ENCODE measurements at regions not wholly inside any gene's neighbourhood (a gene's known extent, or its start where the extent isn't known, plus 50 kb on each side); places are given as distances from the start of the nearest gene placed in this dataset.

DNA sequence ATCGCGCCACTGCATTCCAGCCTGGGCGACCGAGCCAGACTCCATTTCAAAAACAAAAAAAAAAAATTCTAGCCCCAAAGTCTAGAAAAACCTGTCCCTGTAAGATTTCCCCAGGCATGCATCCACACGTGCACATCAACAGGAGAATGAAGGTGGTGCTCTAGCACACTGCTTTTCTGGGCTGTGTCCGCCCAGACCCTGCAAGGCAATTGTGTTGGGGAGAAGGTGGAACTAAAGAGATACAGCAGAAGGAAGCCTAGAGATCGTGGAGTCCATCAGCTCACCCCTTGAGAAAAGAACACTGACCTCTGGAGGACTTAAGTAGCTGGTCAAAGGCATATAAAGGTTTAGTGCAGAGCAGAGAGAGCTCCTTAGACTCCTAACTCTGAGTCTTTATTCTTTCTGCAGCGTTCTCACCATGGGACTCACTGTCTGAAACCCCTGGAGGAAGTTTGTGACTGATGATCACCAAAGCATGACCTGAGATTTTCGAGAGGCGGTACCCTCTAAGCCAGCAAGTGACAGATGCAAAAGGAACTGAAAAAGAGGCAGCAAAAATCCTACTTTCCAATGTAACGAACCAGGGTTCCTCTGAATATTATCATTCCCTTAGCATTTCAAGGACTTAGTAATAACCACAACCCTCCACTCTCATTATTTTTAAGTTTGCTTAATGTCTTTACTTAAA is 179.8 kb downstream of the MEX3B start:
- H3K4me1 ChIP-seq (ENCODE audit: control insufficient read depth, insufficient read depth, low read length), result peaks cover 5% of the 10 kb centered on the region; the same call in 1 of the 2 replicates
- no peak overlapping the region for H3K9ac ChIP-seq (ENCODE audit: low read length)
- H3K9me3 ChIP-seq (ENCODE audit: control insufficient read depth, insufficient read depth, low read depth, low read length), result no peaks in the 10 kb centered on the region; the same call in 1 of the 2 replicates
- no peak overlapping the region for H3K4me3 ChIP-seq (ENCODE audit: low read depth, low read length)
- H3K27me3 ChIP-seq (ENCODE audit: control insufficient read depth, insufficient read depth, low read length), result no peaks in the 10 kb centered on the region
- 0 out of 2 replicates have a peak, but pooled peaks cover 8% of the 10 kb centered on the region for H3K36me3 ChIP-seq (ENCODE audit: control insufficient read depth, insufficient read depth, low read length)
- H3K27ac ChIP-seq (ENCODE audit: low read depth, low read length), result no peak overlapping the region

- Histone ChIP-seq H3K27ac (ENCODE audit: low read depth, low read length) (no peak overlapping the region), H3K4me3 (ENCODE audit: low read depth, low read length) (no peak overlapping the region), H3K36me3 (ENCODE audit: control insufficient read depth, insufficient read depth, low read length) (peaks cover 18% of the 10 kb centered on the region; the same call in 1 of the 2 replicates), H3K9me3 (ENCODE audit: control insufficient read depth, insufficient read depth, low read depth, low read length) (no peaks in the 10 kb centered on the region; the same call in 1 of the 2 replicates), H3K9ac (ENCODE audit: low read length) (no peak overlapping the region), H3K4me1 (ENCODE audit: control insufficient read depth, insufficient read depth, low read length) (no peaks in the 10 kb centered on the region), H3K27me3 (ENCODE audit: control insufficient read depth, insufficient read depth, low read length) (no peaks in the 10 kb centered on the region)
These were observed 182.7 kb downstream of the MEX3B start for GRCh38 chr15:81863162-81863561.

- Histone ChIP-seq H3K4me1 (ENCODE audit: control insufficient read depth, insufficient read depth, low read length) (no peaks in the 10 kb centered on the region), H3K36me3 (ENCODE audit: control insufficient read depth, insufficient read depth, low read length) (peaks cover 12% of the 10 kb centered on the region; the same call in 1 of the 2 replicates), H3K9ac (ENCODE audit: low read length) (no peak overlapping the region), H3K27me3 (ENCODE audit: control insufficient read depth, insufficient read depth, low read length) (no peaks in the 10 kb centered on the region), H3K4me3 (ENCODE audit: low read depth, low read length) (no peak overlapping the region), H3K27ac (ENCODE audit: low read depth, low read length) (no peak overlapping the region), H3K9me3 (ENCODE audit: control insufficient read depth, insufficient read depth, low read depth, low read length) (no peaks in the 10 kb centered on the region)
These were observed 185.9 kb downstream of the MEX3B start for GRCh38 chr15:81859737-81860516.

DNA sequence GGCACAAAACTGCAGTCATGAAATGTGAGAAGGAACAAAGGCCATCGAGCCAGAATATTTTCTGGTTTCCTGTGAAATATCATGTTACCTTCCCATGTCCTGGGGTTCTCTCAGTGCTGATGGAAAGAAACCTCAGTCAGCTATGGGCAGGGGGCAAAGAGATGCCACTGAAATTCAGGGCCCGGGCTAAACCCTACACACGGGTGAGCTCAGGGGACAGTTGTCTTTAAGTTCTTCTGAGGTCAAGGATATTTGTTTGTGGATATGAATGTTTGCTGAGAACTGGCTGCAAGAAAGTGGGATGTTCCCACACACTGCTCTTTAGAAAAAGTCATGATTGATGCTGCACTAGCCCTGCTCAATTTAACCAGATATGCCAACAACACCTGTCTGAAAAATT is 187.2 kb downstream of the MEX3B start:
- no peaks in the 10 kb centered on the region for H3K4me1 ChIP-seq (ENCODE audit: control insufficient read depth, insufficient read depth, low read length)
- no peaks in the 10 kb centered on the region for H3K27me3 ChIP-seq (ENCODE audit: control insufficient read depth, insufficient read depth, low read length)
- peaks cover 12% of the 10 kb centered on the region; the same call in 1 of the 2 replicates for H3K36me3 ChIP-seq (ENCODE audit: control insufficient read depth, insufficient read depth, low read length)
- no peak overlapping the region for H3K27ac ChIP-seq (ENCODE audit: low read depth, low read length)
- no peaks in the 10 kb centered on the region for H3K9me3 ChIP-seq (ENCODE audit: control insufficient read depth, insufficient read depth, low read depth, low read length)
- H3K9ac ChIP-seq (ENCODE audit: low read length), result no peak overlapping the region
- H3K4me3 ChIP-seq (ENCODE audit: low read depth, low read length), result no peak overlapping the region

DNA sequence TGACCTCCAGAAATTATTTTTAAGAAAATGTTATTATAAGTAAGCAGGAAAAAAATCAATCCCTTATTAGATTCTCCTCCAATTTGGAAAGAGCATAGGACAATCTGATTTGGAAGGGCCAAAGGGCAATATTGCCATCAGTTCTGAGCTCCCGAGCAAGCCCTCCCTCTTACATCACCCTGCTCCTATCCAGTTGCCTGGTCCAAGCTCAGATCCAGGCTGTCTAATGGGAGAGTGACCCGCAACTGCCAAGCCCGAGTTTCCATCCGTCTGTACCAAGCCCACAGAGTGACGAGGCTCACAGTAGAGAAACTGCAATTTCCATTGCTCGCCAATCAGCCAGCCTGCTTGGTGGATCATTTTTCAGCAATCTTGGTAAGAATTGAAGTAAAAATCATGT is 187.7 kb downstream of the MEX3B start:
- H3K27ac ChIP-seq (ENCODE audit: low read depth, low read length), result no peak overlapping the region
- H3K27me3 ChIP-seq (ENCODE audit: control insufficient read depth, insufficient read depth, low read length), result no peaks in the 10 kb centered on the region
- no peaks in the 10 kb centered on the region for H3K4me1 ChIP-seq (ENCODE audit: control insufficient read depth, insufficient read depth, low read length)
- H3K36me3 ChIP-seq (ENCODE audit: control insufficient read depth, insufficient read depth, low read length), result peaks cover 12% of the 10 kb centered on the region; the same call in 1 of the 2 replicates
- H3K4me3 ChIP-seq (ENCODE audit: low read depth, low read length), result no peak overlapping the region
- no peaks in the 10 kb centered on the region for H3K9me3 ChIP-seq (ENCODE audit: control insufficient read depth, insufficient read depth, low read depth, low read length)
- no peak overlapping the region for H3K9ac ChIP-seq (ENCODE audit: low read length)

GRCh38 chr15:81856634-81857026 is 189.2 kb downstream of the MEX3B start:
- peaks cover 12% of the 10 kb centered on the region; the same call in 1 of the 2 replicates for H3K36me3 ChIP-seq (ENCODE audit: control insufficient read depth, insufficient read depth, low read length)
- no peaks in the 10 kb centered on the region for H3K4me1 ChIP-seq (ENCODE audit: control insufficient read depth, insufficient read depth, low read length)
- no peaks in the 10 kb centered on the region for H3K27me3 ChIP-seq (ENCODE audit: control insufficient read depth, insufficient read depth, low read length)
- H3K9ac ChIP-seq (ENCODE audit: low read length), result no peak overlapping the region
- H3K4me3 ChIP-seq (ENCODE audit: low read depth, low read length), result no peak overlapping the region
- no peaks in the 10 kb centered on the region for H3K9me3 ChIP-seq (ENCODE audit: control insufficient read depth, insufficient read depth, low read depth, low read length)
- no peak overlapping the region for H3K27ac ChIP-seq (ENCODE audit: low read depth, low read length)

DNA sequence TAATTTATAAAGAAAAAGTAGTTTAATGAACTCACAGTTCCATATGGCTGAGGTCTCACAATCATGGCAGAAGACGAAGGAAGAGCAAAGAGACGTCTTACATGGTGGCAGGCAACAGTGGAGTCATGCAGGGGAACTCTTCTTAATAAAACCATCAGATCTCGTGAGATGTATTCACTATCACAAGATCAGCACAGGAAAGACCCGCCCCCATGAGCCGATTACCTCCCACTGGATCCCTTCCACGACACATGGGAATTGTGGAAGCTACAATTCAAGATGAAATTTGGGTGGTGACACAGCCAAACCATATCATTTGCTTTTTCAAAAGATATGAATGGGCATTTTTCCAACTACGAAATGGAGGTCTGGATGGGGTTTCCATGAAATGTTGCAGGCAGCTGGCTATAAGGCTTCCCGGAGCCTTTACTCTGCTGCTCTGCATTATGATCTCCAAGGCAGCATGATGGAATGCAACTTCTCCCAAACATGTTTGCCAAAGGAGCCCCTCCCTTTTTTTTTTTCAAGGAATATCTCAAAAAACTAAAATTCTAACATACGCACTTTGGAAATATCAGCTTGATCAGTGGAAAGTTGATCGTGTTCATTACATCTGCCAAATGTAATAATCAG is 189.7 kb downstream of the MEX3B start:
- H3K36me3 ChIP-seq (ENCODE audit: control insufficient read depth, insufficient read depth, low read length), result peaks cover 12% of the 10 kb centered on the region; the same call in 1 of the 2 replicates
- no peaks in the 10 kb centered on the region for H3K9me3 ChIP-seq (ENCODE audit: control insufficient read depth, insufficient read depth, low read depth, low read length)
- H3K27ac ChIP-seq (ENCODE audit: low read depth, low read length), result no peak overlapping the region
- H3K27me3 ChIP-seq (ENCODE audit: control insufficient read depth, insufficient read depth, low read length), result no peaks in the 10 kb centered on the region
- no peaks in the 10 kb centered on the region for H3K4me1 ChIP-seq (ENCODE audit: control insufficient read depth, insufficient read depth, low read length)
- H3K4me3 ChIP-seq (ENCODE audit: low read depth, low read length), result no peak overlapping the region
- no peak overlapping the region for H3K9ac ChIP-seq (ENCODE audit: low read length)

DNA sequence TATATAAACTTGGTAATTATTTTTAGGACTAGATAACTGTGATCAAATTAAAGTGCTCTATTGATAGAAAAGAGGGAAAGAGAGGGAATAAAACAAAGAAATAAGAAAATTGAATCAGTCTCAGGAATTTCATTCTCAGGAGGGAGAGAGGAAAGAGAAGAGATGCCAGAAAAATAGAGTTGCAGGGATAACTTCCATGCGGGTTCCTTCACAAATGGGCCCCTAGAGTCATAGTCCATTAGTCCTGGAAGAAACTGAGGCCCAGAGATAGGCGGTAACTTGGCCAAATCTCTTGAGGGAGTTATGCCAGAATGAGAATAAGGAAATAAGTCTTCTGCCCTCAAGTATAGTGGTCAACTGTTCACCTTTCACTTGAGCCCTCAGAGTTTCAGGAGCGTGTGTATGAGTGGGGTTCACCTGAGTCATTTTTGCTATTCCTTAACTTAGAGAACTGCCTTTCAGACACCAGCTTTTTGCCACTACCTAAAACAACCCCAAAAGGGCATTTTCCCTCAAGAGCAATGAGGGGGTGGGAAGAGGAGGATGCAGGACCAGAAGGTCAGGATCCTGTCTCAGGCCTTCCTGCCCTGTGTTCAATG is 192.6 kb downstream of the MEX3B start:
- H3K4me1 ChIP-seq (ENCODE audit: control insufficient read depth, insufficient read depth, low read length), result no peaks in the 10 kb centered on the region

DNA sequence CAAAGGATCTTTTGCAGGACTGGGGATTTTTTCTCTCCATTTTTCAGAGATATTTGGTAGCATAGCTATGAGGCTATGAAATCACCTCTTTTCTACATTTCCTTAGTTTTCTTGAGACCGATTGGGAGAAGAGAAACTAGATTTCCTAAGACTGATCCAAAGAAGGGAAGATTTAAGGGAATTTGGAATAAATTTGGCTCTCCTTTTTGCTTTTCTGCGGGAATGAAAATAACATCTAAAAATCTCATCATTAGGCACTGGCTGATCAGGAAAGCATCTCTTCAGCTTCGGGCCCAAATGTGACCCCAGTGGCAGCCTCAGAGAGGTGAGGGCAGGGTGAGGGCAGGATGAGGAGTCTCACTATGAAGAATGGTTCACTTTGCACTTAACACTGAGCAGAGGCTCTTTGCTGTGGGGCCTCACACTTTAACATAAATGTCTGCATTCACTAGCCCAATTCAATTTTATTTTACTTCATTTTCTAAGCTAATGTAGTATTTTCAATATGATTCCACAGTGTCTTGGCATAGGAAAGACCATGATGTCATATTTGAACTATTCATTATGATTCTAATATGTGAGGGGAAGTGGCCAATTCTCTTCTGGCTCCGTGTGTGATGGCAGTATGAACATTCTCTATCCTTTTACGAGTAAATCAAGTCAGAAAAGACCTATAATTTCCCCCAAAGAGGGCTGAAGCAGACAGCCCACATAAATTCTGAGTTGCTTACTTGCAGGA is 193.2 kb downstream of the MEX3B start:
- Histone ChIP-seq H3K9ac (ENCODE audit: low read length) (no peak overlapping the region), H3K4me3 (ENCODE audit: low read depth, low read length) (no peak overlapping the region), H3K27me3 (ENCODE audit: control insufficient read depth, insufficient read depth, low read length) (no peaks in the 10 kb centered on the region), H3K27ac (ENCODE audit: low read depth, low read length) (no peak overlapping the region), H3K36me3 (ENCODE audit: control insufficient read depth, insufficient read depth, low read length) (peaks cover 2% of the 10 kb centered on the region; the same call in 1 of the 2 replicates), H3K4me1 (ENCODE audit: control insufficient read depth, insufficient read depth, low read length) (no peaks in the 10 kb centered on the region), H3K9me3 (ENCODE audit: control insufficient read depth, insufficient read depth, low read depth, low read length) (no peaks in the 10 kb centered on the region)

More for the DNA sequence above, 192.6 kb downstream of the MEX3B start:
- no peak overlapping the region for H3K4me3 ChIP-seq (ENCODE audit: low read depth, low read length)
- H3K27ac ChIP-seq (ENCODE audit: low read depth, low read length), result no peak overlapping the region
- H3K9me3 ChIP-seq (ENCODE audit: control insufficient read depth, insufficient read depth, low read depth, low read length), result no peaks in the 10 kb centered on the region
- no peaks in the 10 kb centered on the region for H3K27me3 ChIP-seq (ENCODE audit: control insufficient read depth, insufficient read depth, low read length)
- H3K9ac ChIP-seq (ENCODE audit: low read length), result no peak overlapping the region
- peaks cover 2% of the 10 kb centered on the region; the same call in 1 of the 2 replicates for H3K36me3 ChIP-seq (ENCODE audit: control insufficient read depth, insufficient read depth, low read length)

- no peaks in the 10 kb centered on the region for H3K4me1 ChIP-seq (ENCODE audit: control insufficient read depth, insufficient read depth, low read length)
These were observed 194.1 kb downstream of the MEX3B start for GRCh38 chr15:81851757-81852156.

More at GRCh38 chr15:81851757-81852156, 194.1 kb downstream of the MEX3B start:
- Histone ChIP-seq H3K27ac (ENCODE audit: low read depth, low read length) (no peak overlapping the region), H3K4me3 (ENCODE audit: low read depth, low read length) (no peak overlapping the region), H3K9me3 (ENCODE audit: control insufficient read depth, insufficient read depth, low read depth, low read length) (no peaks in the 10 kb centered on the region), H3K36me3 (ENCODE audit: control insufficient read depth, insufficient read depth, low read length) (peaks cover 2% of the 10 kb centered on the region; the same call in 1 of the 2 replicates), H3K9ac (ENCODE audit: low read length) (no peak overlapping the region), H3K27me3 (ENCODE audit: control insufficient read depth, insufficient read depth, low read length) (no peaks in the 10 kb centered on the region)

Data from HUES6 (cell line).